ENCODE measurements at regions not wholly inside any gene's neighbourhood (a gene's known extent, or its start where the extent isn't known, plus 50 kb on each side); places are given as distances from the start of the nearest gene placed in this dataset.

DNA sequence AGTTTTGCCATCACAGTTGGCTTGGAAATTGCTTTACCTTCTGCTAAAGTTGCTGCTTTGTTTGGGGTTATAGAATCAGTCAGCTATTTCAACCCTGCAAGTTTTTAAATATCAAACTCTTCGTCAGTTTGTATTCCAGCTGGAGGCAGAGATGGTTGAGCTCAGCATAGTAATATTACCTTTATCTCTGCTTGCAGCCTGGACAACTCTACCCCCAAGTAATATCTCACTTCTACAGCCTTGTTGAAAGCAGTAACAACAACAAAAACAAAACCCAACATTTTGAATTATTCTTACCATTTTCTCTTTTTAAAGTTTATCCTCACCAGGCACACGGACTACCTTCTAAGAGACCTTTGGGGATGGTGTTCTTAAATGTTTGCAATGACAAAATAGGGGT, 239.1 kb upstream of the PHF14 start:
- Histone ChIP-seq H3K27ac (ENCODE audit: low read length) (no peak overlapping the region), H4K20me1 (ENCODE audit: insufficient read depth, low read length) (no peaks in the 10 kb centered on the region), H3K36me3 (ENCODE audit: insufficient read depth, low read length) (no peaks in the 10 kb centered on the region), H3K4me1 (ENCODE audit: insufficient read depth, low read length) (no peaks in the 10 kb centered on the region), H3K9me3 (ENCODE audit: insufficient read depth, low read length, severe bottlenecking) (no peaks in the 10 kb centered on the region), H3K9ac (ENCODE audit: low read depth, low read length) (no peak overlapping the region), H2AFZ (ENCODE audit: low read depth, low read length) (no peak overlapping the region), H3K27me3 (ENCODE audit: insufficient read depth, low read length, poor library complexity) (no peaks in the 10 kb centered on the region), H3K79me2 (ENCODE audit: insufficient read depth, low read length) (no peaks in the 10 kb centered on the region), H3K4me3 (ENCODE audit: low read depth in 1 of 2, low read length in 2 of 2) (no peak overlapping the region), H3K4me2 (ENCODE audit: insufficient read depth, low read length) (no peak overlapping the region)
- ATAC-seq (ENCODE audit: insufficient read depth, low read depth) (no peak), DNase-seq (no peak)
- TF ChIP-seq EZH2 (IDR thresholded peaks at IDR 0.05; ENCODE audit: borderline replicate concordance, low read depth, low read length, severe bottlenecking) = no peak
- TF ChIP-seq, protein P1, sequence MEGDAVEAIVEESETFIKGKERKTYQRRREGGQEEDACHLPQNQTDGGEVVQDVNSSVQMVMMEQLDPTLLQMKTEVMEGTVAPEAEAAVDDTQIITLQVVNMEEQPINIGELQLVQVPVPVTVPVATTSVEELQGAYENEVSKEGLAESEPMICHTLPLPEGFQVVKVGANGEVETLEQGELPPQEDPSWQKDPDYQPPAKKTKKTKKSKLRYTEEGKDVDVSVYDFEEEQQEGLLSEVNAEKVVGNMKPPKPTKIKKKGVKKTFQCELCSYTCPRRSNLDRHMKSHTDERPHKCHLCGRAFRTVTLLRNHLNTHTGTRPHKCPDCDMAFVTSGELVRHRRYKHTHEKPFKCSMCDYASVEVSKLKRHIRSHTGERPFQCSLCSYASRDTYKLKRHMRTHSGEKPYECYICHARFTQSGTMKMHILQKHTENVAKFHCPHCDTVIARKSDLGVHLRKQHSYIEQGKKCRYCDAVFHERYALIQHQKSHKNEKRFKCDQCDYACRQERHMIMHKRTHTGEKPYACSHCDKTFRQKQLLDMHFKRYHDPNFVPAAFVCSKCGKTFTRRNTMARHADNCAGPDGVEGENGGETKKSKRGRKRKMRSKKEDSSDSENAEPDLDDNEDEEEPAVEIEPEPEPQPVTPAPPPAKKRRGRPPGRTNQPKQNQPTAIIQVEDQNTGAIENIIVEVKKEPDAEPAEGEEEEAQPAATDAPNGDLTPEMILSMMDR (IDR thresholded peaks at IDR 0.05; ENCODE audit: borderline replicate concordance, extremely low read depth, low read length, poor library complexity, severe bottlenecking) = no peak

DNA sequence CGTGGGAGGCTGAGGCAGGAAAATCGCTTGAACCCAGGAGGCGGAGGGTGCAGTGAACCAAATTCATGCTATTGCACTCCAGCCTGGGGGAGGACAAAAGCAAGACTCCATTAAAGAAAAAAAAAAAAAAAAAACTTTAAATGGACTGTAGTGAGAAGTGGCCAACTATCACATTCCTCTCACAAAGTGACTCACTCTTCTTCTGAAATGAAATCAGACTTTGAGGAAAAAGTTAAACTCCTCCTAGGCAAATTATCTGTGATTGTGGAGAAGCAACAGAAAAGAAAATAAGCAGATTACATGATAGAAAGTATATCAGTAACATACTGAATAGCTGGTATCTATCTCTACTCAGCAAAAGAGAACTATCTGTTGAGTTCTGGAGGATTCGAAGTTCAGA, 234.3 kb upstream of the PHF14 start:
- no peaks in the 10 kb centered on the region for H3K36me3 ChIP-seq (ENCODE audit: insufficient read depth, low read length)
- ATAC-seq (ENCODE audit: insufficient read depth, low read depth) (no peak), DNase-seq (no peak)
- H2AFZ ChIP-seq (ENCODE audit: low read depth, low read length) = no peak overlapping the region
- no peaks in the 10 kb centered on the region for H3K4me1 ChIP-seq (ENCODE audit: insufficient read depth, low read length)
- H4K20me1 ChIP-seq (ENCODE audit: insufficient read depth, low read length) = no peaks in the 10 kb centered on the region
- H3K9ac ChIP-seq (ENCODE audit: low read depth, low read length) = no peak overlapping the region
- no peak overlapping the region for H3K4me2 ChIP-seq (ENCODE audit: insufficient read depth, low read length)
- no peaks in the 10 kb centered on the region for H3K79me2 ChIP-seq (ENCODE audit: insufficient read depth, low read length)
- H3K27ac ChIP-seq (ENCODE audit: low read length) = no peak overlapping the region
- H3K4me3 ChIP-seq (ENCODE audit: low read depth in 1 of 2, low read length in 2 of 2) = no peak overlapping the region
- TF ChIP-seq, protein P1 (IDR thresholded peaks at IDR 0.05; ENCODE audit: borderline replicate concordance, extremely low read depth, low read length, poor library complexity, severe bottlenecking) = no peak
- no peak for TF ChIP-seq EZH2 (IDR thresholded peaks at IDR 0.05; ENCODE audit: borderline replicate concordance, low read depth, low read length, severe bottlenecking)
- H3K9me3 ChIP-seq (ENCODE audit: insufficient read depth, low read length, severe bottlenecking) = no peaks in the 10 kb centered on the region
- H3K27me3 ChIP-seq (ENCODE audit: insufficient read depth, low read length, poor library complexity) = no peaks in the 10 kb centered on the region

GRCh38 chr7:10740805-10741204, 232.9 kb upstream of the PHF14 start:
- Histone ChIP-seq H3K36me3 (ENCODE audit: insufficient read depth, low read length) (no peaks in the 10 kb centered on the region), H4K20me1 (ENCODE audit: insufficient read depth, low read length) (no peaks in the 10 kb centered on the region), H3K4me1 (ENCODE audit: insufficient read depth, low read length) (no peaks in the 10 kb centered on the region), H3K27ac (ENCODE audit: low read length) (no peak overlapping the region), H3K9me3 (ENCODE audit: insufficient read depth, low read length, severe bottlenecking) (no peaks in the 10 kb centered on the region), H3K4me2 (ENCODE audit: insufficient read depth, low read length) (no peak overlapping the region), H3K4me3 (ENCODE audit: low read depth in 1 of 2, low read length in 2 of 2) (no peak overlapping the region), H3K27me3 (ENCODE audit: insufficient read depth, low read length, poor library complexity) (no peaks in the 10 kb centered on the region), H3K79me2 (ENCODE audit: insufficient read depth, low read length) (no peaks in the 10 kb centered on the region), H2AFZ (ENCODE audit: low read depth, low read length) (no peak overlapping the region), H3K9ac (ENCODE audit: low read depth, low read length) (no peak overlapping the region)
- no peak for TF ChIP-seq EZH2 (IDR thresholded peaks at IDR 0.05; ENCODE audit: borderline replicate concordance, low read depth, low read length, severe bottlenecking)
- TF ChIP-seq, protein P1 (IDR thresholded peaks at IDR 0.05; ENCODE audit: borderline replicate concordance, extremely low read depth, low read length, poor library complexity, severe bottlenecking) = no peak
- ATAC-seq (ENCODE audit: insufficient read depth, low read depth) (no peak), DNase-seq (no peak)

GRCh38 chr7:10756981-10757380, 216.7 kb upstream of the PHF14 start:
- H3K79me2 ChIP-seq (ENCODE audit: insufficient read depth, low read length) = no peaks in the 10 kb centered on the region
- no peak overlapping the region for H3K9ac ChIP-seq (ENCODE audit: low read depth, low read length)
- H3K36me3 ChIP-seq (ENCODE audit: insufficient read depth, low read length) = no peaks in the 10 kb centered on the region
- H2AFZ ChIP-seq (ENCODE audit: low read depth, low read length) = no peak overlapping the region
- no peaks in the 10 kb centered on the region for H3K27me3 ChIP-seq (ENCODE audit: insufficient read depth, low read length, poor library complexity)
- H3K27ac ChIP-seq (ENCODE audit: low read length) = no peak overlapping the region
- H3K4me1 ChIP-seq (ENCODE audit: insufficient read depth, low read length) = no peaks in the 10 kb centered on the region
- DNase-seq (no peak), ATAC-seq (ENCODE audit: insufficient read depth, low read depth) (no peak)
- no peaks in the 10 kb centered on the region for H4K20me1 ChIP-seq (ENCODE audit: insufficient read depth, low read length)
- no peak overlapping the region for H3K4me2 ChIP-seq (ENCODE audit: insufficient read depth, low read length)
- no peak overlapping the region for H3K4me3 ChIP-seq (ENCODE audit: low read depth in 1 of 2, low read length in 2 of 2)
- peaks cover 7% of the 10 kb centered on the region for H3K9me3 ChIP-seq (ENCODE audit: insufficient read depth, low read length, severe bottlenecking)
- TF ChIP-seq EZH2 (IDR thresholded peaks at IDR 0.05; ENCODE audit: borderline replicate concordance, low read depth, low read length, severe bottlenecking) = no peak
- TF ChIP-seq, protein P1 (IDR thresholded peaks at IDR 0.05; ENCODE audit: borderline replicate concordance, extremely low read depth, low read length, poor library complexity, severe bottlenecking) = no peak
